DOHH2 (cell line): ENCODE measurements at regions not wholly inside any gene's neighbourhood (a gene's known extent, or its start where the extent isn't known, plus 50 kb on each side); places are given as distances from the start of the nearest gene placed in this dataset.

Experiments used
- H3F3A ChIP-seq: fragments of 200-600 bp; sonication (generic), shearing (Covaris generic); 2 replicates; pipeline ENCODE4 v1.6.0; 2016; ENCODE audit warnings: antibody characterized with exemption, mild to moderate bottlenecking; ENCODE audit not compliant: control insufficient read depth, insufficient read depth
- H3K27ac ChIP-seq: fragments of 200-600 bp; sonication (generic); 2 replicates; pipeline ENCODE4 v1.5.1; 2014; ENCODE audit warnings: low read depth, mild to moderate bottlenecking, low read length, moderate library complexity
- H3K27me3 ChIP-seq: fragments of 200-600 bp; sonication (generic); 2 replicates; pipeline ENCODE4 v1.6.1; 2014; ENCODE audit warnings: mild to moderate bottlenecking, low read length, mixed read lengths; ENCODE audit not compliant: control insufficient read depth
- H3K36me3 ChIP-seq: fragments of 200-600 bp; sonication (generic); 2 replicates; pipeline ENCODE4 v1.6.1; 2014; ENCODE audit warnings: mild to moderate bottlenecking, low read length, moderate library complexity, mixed read lengths; ENCODE audit not compliant: control insufficient read depth
- H3K4me1 ChIP-seq: fragments of 200-600 bp; sonication (generic); 2 replicates; pipeline ENCODE4 v1.6.1; 2014; ENCODE audit warnings: mild to moderate bottlenecking, low read length, mixed read lengths; ENCODE audit not compliant: control insufficient read depth
- H3K4me2 ChIP-seq: fragments of 200-600 bp; sonication (generic); 2 replicates; pipeline ENCODE4 v1.6.0; 2014; ENCODE audit warnings: mild to moderate bottlenecking, low read length, moderate library complexity
- H3K4me3 ChIP-seq: fragments of 200-600 bp; sonication (generic); 2 replicates; pipeline ENCODE4 v1.5.1; 2014; ENCODE audit warnings: mild to moderate bottlenecking, low read length, mixed read lengths
- H3K79me2 ChIP-seq: fragments of 200-600 bp; sonication (generic); 2 replicates; pipeline ENCODE4 v1.6.1; 2014; ENCODE audit warnings: mild to moderate bottlenecking, low read length, mixed read lengths; ENCODE audit not compliant: control insufficient read depth
- H3K9me2 ChIP-seq: fragments of 200-600 bp; sonication (generic); replicated peaks from 2 replicates; pipeline ENCODE4 v1.6.1; 2014; ENCODE audit warnings: mild to moderate bottlenecking, low read length, mixed read lengths; ENCODE audit not compliant: control insufficient read depth
- H3K9me3 ChIP-seq: fragments of 200-600 bp; sonication (generic); 2 replicates; pipeline ENCODE4 v1.6.1; 2014; ENCODE audit warnings: antibody characterized with exemption, low read length, mixed read lengths; ENCODE audit not compliant: control insufficient read depth, insufficient read depth
- H4K20me1 ChIP-seq: fragments of 200-600 bp; sonication (generic); 2 replicates; pipeline ENCODE4 v1.6.0; 2014; ENCODE audit warnings: low read depth, mild to moderate bottlenecking, antibody characterized with exemption, low read length, moderate library complexity; ENCODE audit not compliant: control insufficient read depth, insufficient read depth
- EZH2phosphoT487 ChIP-seq: fragments of 200-600 bp; sonication (generic); IDR thresholded peaks from 2 replicates; pipeline ENCODE4 v1.6.1; 2017; ENCODE audit warnings: borderline replicate concordance, mild to moderate bottlenecking, antibody characterized with exemption, low read length, moderate library complexity, mixed read lengths
- TF ChIP-seq, protein P1 (sequence below): fragments of 200-600 bp; sonication (generic); IDR thresholded peaks from one replicate; pipeline ENCODE4 v1.5.1; 2014; ENCODE audit warnings: antibody characterized with exemption, mild to moderate bottlenecking, low read depth, low read length; ENCODE audit not compliant: poor library complexity, severe bottlenecking

DNA sequence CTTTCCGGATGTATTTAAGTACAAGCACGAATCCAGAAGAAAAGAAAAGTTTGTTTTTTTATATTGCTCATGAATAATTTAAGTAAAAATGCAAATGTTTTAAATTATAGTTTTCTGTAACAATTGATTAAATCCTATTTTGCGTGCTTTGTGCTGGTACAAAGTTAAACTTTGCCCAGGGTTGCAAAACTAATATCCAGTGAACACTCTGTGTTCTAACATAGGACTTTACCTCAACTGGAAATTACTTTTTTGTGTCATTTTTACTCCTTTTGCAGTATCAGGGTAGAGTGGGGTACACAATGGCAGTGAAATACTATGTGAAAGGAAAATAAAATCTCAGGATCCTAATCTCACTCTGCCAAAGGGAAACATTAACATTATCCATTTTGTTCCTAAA, 801.4 kb upstream of the MBL2 start:
- Histone ChIP-seq H3F3A (no peaks in the 10 kb centered on the region), H3K27ac (no peak overlapping the region), H3K9me3 (no peaks in the 10 kb centered on the region), H3K36me3 (no peaks in the 10 kb centered on the region), H3K4me1 (no peaks in the 10 kb centered on the region), H3K79me2 (no peaks in the 10 kb centered on the region), H3K4me2 (no peak overlapping the region), H3K9me2 (no peaks in the 10 kb centered on the region), H3K27me3 (no peaks in the 10 kb centered on the region), H3K4me3 (no peak overlapping the region), H4K20me1 (no peaks in the 10 kb centered on the region)
- no peak for TF ChIP-seq EZH2phosphoT487
- TF ChIP-seq, protein P1, sequence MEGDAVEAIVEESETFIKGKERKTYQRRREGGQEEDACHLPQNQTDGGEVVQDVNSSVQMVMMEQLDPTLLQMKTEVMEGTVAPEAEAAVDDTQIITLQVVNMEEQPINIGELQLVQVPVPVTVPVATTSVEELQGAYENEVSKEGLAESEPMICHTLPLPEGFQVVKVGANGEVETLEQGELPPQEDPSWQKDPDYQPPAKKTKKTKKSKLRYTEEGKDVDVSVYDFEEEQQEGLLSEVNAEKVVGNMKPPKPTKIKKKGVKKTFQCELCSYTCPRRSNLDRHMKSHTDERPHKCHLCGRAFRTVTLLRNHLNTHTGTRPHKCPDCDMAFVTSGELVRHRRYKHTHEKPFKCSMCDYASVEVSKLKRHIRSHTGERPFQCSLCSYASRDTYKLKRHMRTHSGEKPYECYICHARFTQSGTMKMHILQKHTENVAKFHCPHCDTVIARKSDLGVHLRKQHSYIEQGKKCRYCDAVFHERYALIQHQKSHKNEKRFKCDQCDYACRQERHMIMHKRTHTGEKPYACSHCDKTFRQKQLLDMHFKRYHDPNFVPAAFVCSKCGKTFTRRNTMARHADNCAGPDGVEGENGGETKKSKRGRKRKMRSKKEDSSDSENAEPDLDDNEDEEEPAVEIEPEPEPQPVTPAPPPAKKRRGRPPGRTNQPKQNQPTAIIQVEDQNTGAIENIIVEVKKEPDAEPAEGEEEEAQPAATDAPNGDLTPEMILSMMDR: no peak

DNA sequence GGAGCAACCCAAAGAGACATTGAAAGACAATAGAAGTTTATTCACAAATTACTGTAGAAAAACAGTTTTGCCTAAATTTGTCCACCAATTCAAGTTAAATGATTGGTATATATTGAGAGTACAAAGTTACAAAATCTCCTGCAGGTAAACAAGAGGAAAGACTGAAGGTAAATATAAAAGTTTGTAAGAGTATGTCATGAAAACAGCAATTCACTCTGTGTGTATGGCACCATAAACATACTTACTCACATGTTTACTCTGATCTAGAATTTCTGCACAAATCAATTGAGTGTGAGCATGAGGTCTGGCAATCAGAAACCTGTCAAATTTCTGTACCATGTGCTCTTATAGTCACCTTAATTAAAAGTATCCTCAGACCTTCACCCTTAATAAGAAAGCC, 800.9 kb upstream of the MBL2 start:
- no peak overlapping the region for H3K27ac ChIP-seq
- H3K4me2 ChIP-seq: no peak overlapping the region
- TF ChIP-seq EZH2phosphoT487: no peak
- TF ChIP-seq, protein P1: no peak
- no peaks in the 10 kb centered on the region for H3K9me3 ChIP-seq
- H4K20me1 ChIP-seq: no peaks in the 10 kb centered on the region
- no peaks in the 10 kb centered on the region for H3K4me1 ChIP-seq
- no peaks in the 10 kb centered on the region for H3K27me3 ChIP-seq
- no peak overlapping the region for H3K4me3 ChIP-seq
- H3K36me3 ChIP-seq: no peaks in the 10 kb centered on the region
- H3F3A ChIP-seq: no peaks in the 10 kb centered on the region
- H3K9me2 ChIP-seq: no peaks in the 10 kb centered on the region
- no peaks in the 10 kb centered on the region for H3K79me2 ChIP-seq

DNA sequence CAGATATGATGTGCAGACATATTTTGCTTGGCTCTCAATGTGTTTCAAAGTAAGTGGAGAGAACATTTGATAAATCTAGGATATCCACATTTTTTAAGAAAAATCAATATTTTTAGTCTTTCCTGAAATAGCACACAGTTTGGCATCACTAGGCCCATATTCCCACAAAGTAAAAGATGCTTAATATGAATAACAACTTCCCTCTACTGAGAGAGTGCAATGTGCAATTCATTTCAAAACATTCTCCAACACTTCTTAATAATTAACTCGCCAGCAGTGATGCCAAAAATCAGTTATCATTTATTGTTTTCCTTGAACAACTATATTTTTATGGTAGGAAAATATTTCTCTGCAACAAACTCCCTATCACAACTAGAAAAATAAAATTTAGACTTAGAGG, 800.2 kb upstream of the MBL2 start:
- Histone ChIP-seq H3K4me1 (no peaks in the 10 kb centered on the region), H4K20me1 (no peaks in the 10 kb centered on the region), H3K79me2 (no peaks in the 10 kb centered on the region), H3F3A (no peaks in the 10 kb centered on the region), H3K36me3 (no peaks in the 10 kb centered on the region), H3K9me3 (no peaks in the 10 kb centered on the region), H3K4me2 (no peak overlapping the region), H3K9me2 (no peaks in the 10 kb centered on the region), H3K27me3 (no peaks in the 10 kb centered on the region), H3K27ac (no peak overlapping the region), H3K4me3 (no peak overlapping the region)
- TF ChIP-seq, protein P1: no peak
- TF ChIP-seq EZH2phosphoT487: no peak

DNA sequence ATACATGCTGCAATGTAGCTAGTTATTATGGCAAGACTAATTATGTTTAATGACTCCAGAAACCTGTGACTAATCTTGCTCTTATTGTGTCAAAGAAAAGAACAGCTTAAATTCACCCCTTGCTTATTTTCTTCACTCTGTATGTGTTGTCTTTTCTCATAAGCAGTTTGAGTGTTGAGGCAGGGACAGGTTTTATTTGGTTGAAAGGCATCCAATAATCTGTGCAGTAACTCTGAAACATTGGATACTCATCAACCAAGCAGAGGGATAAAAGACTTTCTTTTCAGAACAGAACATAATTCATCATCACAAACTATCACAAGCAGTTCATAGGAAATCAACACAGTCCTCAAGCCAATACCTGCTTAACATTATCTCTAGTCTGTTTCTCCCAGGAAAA, 797.6 kb upstream of the MBL2 start:
- H4K20me1 ChIP-seq: no peaks in the 10 kb centered on the region
- no peaks in the 10 kb centered on the region for H3K36me3 ChIP-seq
- H3K4me3 ChIP-seq: no peak overlapping the region
- no peaks in the 10 kb centered on the region for H3K79me2 ChIP-seq
- H3K27me3 ChIP-seq: no peaks in the 10 kb centered on the region
- H3K4me2 ChIP-seq: no peak overlapping the region
- no peaks in the 10 kb centered on the region for H3F3A ChIP-seq
- no peaks in the 10 kb centered on the region for H3K9me2 ChIP-seq
- TF ChIP-seq, protein P1: no peak
- TF ChIP-seq EZH2phosphoT487: no peak
- H3K27ac ChIP-seq: no peak overlapping the region
- no peaks in the 10 kb centered on the region for H3K4me1 ChIP-seq
- no peaks in the 10 kb centered on the region for H3K9me3 ChIP-seq
